ENCODE measurements at regions not wholly inside any gene's neighbourhood (a gene's known extent, or its start where the extent isn't known, plus 50 kb on each side); places are given as distances from the start of the nearest gene placed in this dataset.

GRCh38 chr19:27894906-27895754, 1317.8 kb downstream of the UQCRFS1 start:
- TF ChIP-seq, protein P1, sequence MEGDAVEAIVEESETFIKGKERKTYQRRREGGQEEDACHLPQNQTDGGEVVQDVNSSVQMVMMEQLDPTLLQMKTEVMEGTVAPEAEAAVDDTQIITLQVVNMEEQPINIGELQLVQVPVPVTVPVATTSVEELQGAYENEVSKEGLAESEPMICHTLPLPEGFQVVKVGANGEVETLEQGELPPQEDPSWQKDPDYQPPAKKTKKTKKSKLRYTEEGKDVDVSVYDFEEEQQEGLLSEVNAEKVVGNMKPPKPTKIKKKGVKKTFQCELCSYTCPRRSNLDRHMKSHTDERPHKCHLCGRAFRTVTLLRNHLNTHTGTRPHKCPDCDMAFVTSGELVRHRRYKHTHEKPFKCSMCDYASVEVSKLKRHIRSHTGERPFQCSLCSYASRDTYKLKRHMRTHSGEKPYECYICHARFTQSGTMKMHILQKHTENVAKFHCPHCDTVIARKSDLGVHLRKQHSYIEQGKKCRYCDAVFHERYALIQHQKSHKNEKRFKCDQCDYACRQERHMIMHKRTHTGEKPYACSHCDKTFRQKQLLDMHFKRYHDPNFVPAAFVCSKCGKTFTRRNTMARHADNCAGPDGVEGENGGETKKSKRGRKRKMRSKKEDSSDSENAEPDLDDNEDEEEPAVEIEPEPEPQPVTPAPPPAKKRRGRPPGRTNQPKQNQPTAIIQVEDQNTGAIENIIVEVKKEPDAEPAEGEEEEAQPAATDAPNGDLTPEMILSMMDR (IDR thresholded peaks at IDR 0.05), result no peak
- no peak for DNase-seq
- Mint-ChIP-seq H3K4me3 (no peak overlapping the region), H3K27ac (no peak overlapping the region), H3K36me3 (ENCODE audit: low read depth) (no peaks in the 10 kb centered on the region), H3K27me3 (ENCODE audit: low read depth, poor library complexity) (peaks cover 3% of the 10 kb centered on the region), H3K9me3 (peaks cover 89% of the 10 kb centered on the region), H3K4me1 (no peaks in the 10 kb centered on the region)

- H3K27me3 Mint-ChIP-seq (ENCODE audit: low read depth, poor library complexity), result peaks cover 2% of the 10 kb centered on the region
- H3K4me3 Mint-ChIP-seq, result no peak overlapping the region
- H3K9me3 Mint-ChIP-seq, result peaks cover 93% of the 10 kb centered on the region
- TF ChIP-seq, protein P1 (IDR thresholded peaks at IDR 0.05), result no peak
- H3K27ac Mint-ChIP-seq, result no peak overlapping the region
- no peaks in the 10 kb centered on the region for H3K36me3 Mint-ChIP-seq (ENCODE audit: low read depth)
- H3K4me1 Mint-ChIP-seq, result no peaks in the 10 kb centered on the region
- DNase-seq, result no peak
Observed at GRCh38 chr19:27892500-27892899, 1320.5 kb downstream of the UQCRFS1 start.

GRCh38 chr19:27891411-27891810, 1321.5 kb downstream of the UQCRFS1 start:
- no peak overlapping the region for H3K27ac Mint-ChIP-seq
- no peaks in the 10 kb centered on the region for H3K36me3 Mint-ChIP-seq (ENCODE audit: low read depth)
- peaks cover 2% of the 10 kb centered on the region for H3K27me3 Mint-ChIP-seq (ENCODE audit: low read depth, poor library complexity)
- DNase-seq, result no peak
- no peak overlapping the region for H3K4me3 Mint-ChIP-seq
- TF ChIP-seq, protein P1 (IDR thresholded peaks at IDR 0.05), result no peak
- peaks cover 93% of the 10 kb centered on the region for H3K9me3 Mint-ChIP-seq
- no peaks in the 10 kb centered on the region for H3K4me1 Mint-ChIP-seq

- no peak for DNase-seq
- Mint-ChIP-seq H3K36me3 (ENCODE audit: low read depth) (no peaks in the 10 kb centered on the region), H3K4me3 (no peak overlapping the region), H3K27me3 (ENCODE audit: low read depth, poor library complexity) (peaks cover 2% of the 10 kb centered on the region), H3K27ac (no peak overlapping the region), H3K9me3 (peaks cover 95% of the 10 kb centered on the region), H3K4me1 (no peaks in the 10 kb centered on the region)
- TF ChIP-seq, protein P1 (IDR thresholded peaks at IDR 0.05), result no peak
Observed at GRCh38 chr19:27890696-27891095, 1322.3 kb downstream of the UQCRFS1 start.

DNA sequence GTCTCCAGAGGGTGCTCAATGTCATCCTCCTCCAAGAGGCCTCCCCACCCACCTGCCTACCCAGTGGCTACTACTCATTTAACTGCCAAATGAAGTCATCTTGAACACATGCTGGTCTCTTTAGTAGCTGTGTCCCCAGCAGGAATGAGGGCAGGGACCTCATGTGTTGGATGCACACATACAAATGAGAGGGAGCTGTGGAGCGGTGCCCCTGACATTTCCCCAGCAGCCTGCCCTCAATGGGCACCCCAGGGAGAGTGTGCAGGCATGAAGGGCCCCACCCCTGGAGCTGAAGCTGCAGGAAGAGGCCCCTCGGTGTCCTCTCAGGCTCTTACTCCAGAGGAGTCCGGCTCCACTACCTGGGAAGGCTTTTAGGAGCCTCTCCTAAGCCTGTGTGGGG, 1322.7 kb downstream of the UQCRFS1 start:
- H3K4me1 Mint-ChIP-seq, result no peaks in the 10 kb centered on the region
- H3K4me3 Mint-ChIP-seq, result no peak overlapping the region
- peaks cover 94% of the 10 kb centered on the region for H3K9me3 Mint-ChIP-seq
- TF ChIP-seq, protein P1 (IDR thresholded peaks at IDR 0.05), result no peak
- H3K36me3 Mint-ChIP-seq (ENCODE audit: low read depth), result no peaks in the 10 kb centered on the region
- no peak overlapping the region for H3K27ac Mint-ChIP-seq
- H3K27me3 Mint-ChIP-seq (ENCODE audit: low read depth, poor library complexity), result peaks cover 2% of the 10 kb centered on the region
- DNase-seq, result no peak

DNA sequence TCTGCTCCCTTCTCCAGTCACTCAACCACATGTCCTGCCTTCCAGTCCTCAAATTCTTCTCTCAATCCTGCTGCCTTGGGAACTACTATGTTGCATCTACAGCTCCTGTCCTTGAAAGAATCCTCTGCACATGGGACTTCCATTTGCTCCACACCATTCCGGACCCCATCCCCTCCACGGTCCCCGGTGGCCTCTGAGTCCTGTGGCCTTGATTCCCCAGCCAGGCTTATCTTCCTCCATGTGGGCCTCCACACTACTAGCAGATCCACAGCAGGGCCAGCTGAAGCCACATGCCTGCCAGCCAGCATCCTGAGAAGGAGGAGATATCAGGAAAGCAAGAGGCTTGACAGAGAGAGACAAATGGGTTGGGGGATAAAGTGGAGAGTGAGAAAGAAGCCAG, 1323.8 kb downstream of the UQCRFS1 start:
- no peak overlapping the region for H3K4me3 Mint-ChIP-seq
- H3K36me3 Mint-ChIP-seq (ENCODE audit: low read depth), result no peaks in the 10 kb centered on the region
- H3K27ac Mint-ChIP-seq, result no peak overlapping the region
- peaks cover 92% of the 10 kb centered on the region for H3K9me3 Mint-ChIP-seq
- peaks cover 2% of the 10 kb centered on the region for H3K27me3 Mint-ChIP-seq (ENCODE audit: low read depth, poor library complexity)
- DNase-seq, result no peak
- TF ChIP-seq, protein P1 (IDR thresholded peaks at IDR 0.05), result no peak
- no peaks in the 10 kb centered on the region for H3K4me1 Mint-ChIP-seq
